H1 (cell line): ENCODE measurements at regions not wholly inside any gene's neighbourhood (a gene's known extent, or its start where the extent isn't known, plus 50 kb on each side); places are given as distances from the start of the nearest gene placed in this dataset.

ENCODE experiments used
- CBX8 ChIP-seq: fragments of 300-800, 300-1000 bp; sonication (generic); IDR thresholded peaks from 2 replicates; pipeline ENCODE4 v1.7.1; 2016; ENCODE audit warnings: low read depth, low read length, borderline replicate concordance
- CHD7 ChIP-seq: fragments of 300-600 bp; sonication (generic); IDR thresholded peaks from 2 replicates; pipeline ENCODE4 v1.7.1; 2012; ENCODE audit warnings: low read length, moderate library complexity, mild to moderate bottlenecking, inconsistent platforms; ENCODE audit not compliant: insufficient replicate concordance
- CTBP2 ChIP-seq: IDR thresholded peaks from 2 replicates; pipeline ENCODE4 v1.7.0; 2011; ENCODE audit warnings: borderline replicate concordance, mild to moderate bottlenecking, moderate library complexity, mixed read lengths, low read length; ENCODE audit not compliant: insufficient read depth, insufficient read length
- JUN ChIP-seq: IDR thresholded peaks from 2 replicates; pipeline ENCODE4 v1.6.1; 2011; ENCODE audit warnings: low read depth, mild to moderate bottlenecking, improper control_type of control experiment, low read length
- KDM5A ChIP-seq: fragments of 200-600 bp; IDR thresholded peaks from 2 replicates; pipeline ENCODE4 v1.7.1; 2012; ENCODE audit warnings: mild to moderate bottlenecking, low read length, inconsistent platforms, mixed read lengths
- NRF1 ChIP-seq: IDR thresholded peaks from 2 replicates; pipeline ENCODE4 v1.6.1; 2011; ENCODE audit warnings: mild to moderate bottlenecking, low read depth, low read length, improper control_type of control experiment
- PHF8 ChIP-seq: fragments of 200-600 bp; sonication (generic); conservative IDR thresholded peaks from 2 replicates; pipeline ENCODE4 v1.7.1; 2012; ENCODE audit warnings: low read depth, mild to moderate bottlenecking, inconsistent platforms, low read length, moderate library complexity
- POU5F1 ChIP-seq: IDR thresholded peaks from 2 replicates; pipeline ENCODE4 v1.6.1; 2011; ENCODE audit warnings: low read depth, mild to moderate bottlenecking, low read length, moderate library complexity
- SAP30 ChIP-seq: fragments of 300-600 bp; sonication (generic); IDR thresholded peaks from 2 replicates; pipeline ENCODE4 v1.7.1; 2012; ENCODE audit warnings: low read length, moderate library complexity, mild to moderate bottlenecking, inconsistent platforms; ENCODE audit not compliant: insufficient read depth, insufficient replicate concordance
- SIN3A ChIP-seq, 2 experiments: IDR thresholded peaks in 1 of 2; conservative IDR thresholded peaks in 1 of 2; 2 replicates each; pipeline ENCODE4 v1.6.1; 2011 to 2012; ENCODE audit warnings: low read length in 2 of 2, improper control_type of control experiment in 1 of 2, low read depth in 1 of 2, mild to moderate bottlenecking in 1 of 2
- SP2 ChIP-seq: IDR thresholded peaks from 2 replicates; pipeline ENCODE4 v1.6.1; 2012; ENCODE audit warnings: mild to moderate bottlenecking, low read length, inconsistent platforms
- TBP ChIP-seq: IDR thresholded peaks from 2 replicates; pipeline ENCODE4 v1.6.1; 2011; ENCODE audit warnings: low read depth, low read length, improper control_type of control experiment

GRCh38 chr14:97353102-97353501 is 555.9 kb downstream of the VRK1 start (continued):
- no peak for TF ChIP-seq CHD7
- no peak for TF ChIP-seq NRF1
- TF ChIP-seq SAP30, result no peak
- no peak for TF ChIP-seq POU5F1
- TF ChIP-seq JUN, result no peak
- TF ChIP-seq CTBP2, result no peak
- TF ChIP-seq KDM5A, result no peak
- TF ChIP-seq PHF8, result no peak
- TF ChIP-seq TBP, result no peak
- no peak for TF ChIP-seq CBX8
- TF ChIP-seq SIN3A (conservative IDR thresholded peaks at IDR 0.05 in 1 of 2, IDR thresholded peaks at IDR 0.05 in 1 of 2; ENCODE audit: low read depth in 1 of 2, low read length in 2 of 2), result no peak
- TF ChIP-seq SP2, result no peak
